Chondrocyte (in vitro differentiated cells): ENCODE measurements at regions not wholly inside any gene's neighbourhood (a gene's known extent, or its start where the extent isn't known, plus 50 kb on each side); places are given as distances from the start of the nearest gene placed in this dataset.
"Not testable (repeated sequence)": the region's sequence is repeated elsewhere in the genome, so short reads cannot be mapped to it uniquely, and the experiment has no call there.

ENCODE experiments used
- DNase-seq: peaks from one replicate; pipeline ENCODE4 v3.0.0; 2021; ENCODE audit warnings: mixed read lengths, low spot score
- H3K27ac Mint-ChIP-seq: one replicate; pipeline ENCODE4 v1.8.0; 2021; ENCODE audit warnings: mild to moderate bottlenecking, moderate library complexity, mixed read lengths; ENCODE audit not compliant: unreplicated experiment
- H3K27me3 Mint-ChIP-seq: 2 replicates; pipeline ENCODE4 v1.8.0; 2021; ENCODE audit warnings: low read depth, mixed read lengths
- H3K36me3 Mint-ChIP-seq: 2 replicates; pipeline ENCODE4 v1.8.0; 2021; ENCODE audit warnings: low read depth, mixed read lengths
- H3K4me1 Mint-ChIP-seq: 2 replicates; pipeline ENCODE4 v1.8.0; 2021; ENCODE audit warnings: low read depth, mild to moderate bottlenecking, mixed read lengths
- H3K4me3 Mint-ChIP-seq: one replicate; pipeline ENCODE4 v1.8.0; 2021; ENCODE audit warnings: mild to moderate bottlenecking, moderate library complexity, mixed read lengths; ENCODE audit not compliant: unreplicated experiment
- H3K9me3 Mint-ChIP-seq: 2 replicates; pipeline ENCODE4 v1.8.0; 2021; ENCODE audit warnings: low read depth, mixed read lengths
- TF ChIP-seq, protein P1 (sequence below): fragments of 200-600 bp; sonication (generic); IDR thresholded peaks from 2 replicates; pipeline ENCODE4 v1.5.0; 2021; ENCODE audit warnings: antibody characterized with exemption, mild to moderate bottlenecking, moderate library complexity

DNA sequence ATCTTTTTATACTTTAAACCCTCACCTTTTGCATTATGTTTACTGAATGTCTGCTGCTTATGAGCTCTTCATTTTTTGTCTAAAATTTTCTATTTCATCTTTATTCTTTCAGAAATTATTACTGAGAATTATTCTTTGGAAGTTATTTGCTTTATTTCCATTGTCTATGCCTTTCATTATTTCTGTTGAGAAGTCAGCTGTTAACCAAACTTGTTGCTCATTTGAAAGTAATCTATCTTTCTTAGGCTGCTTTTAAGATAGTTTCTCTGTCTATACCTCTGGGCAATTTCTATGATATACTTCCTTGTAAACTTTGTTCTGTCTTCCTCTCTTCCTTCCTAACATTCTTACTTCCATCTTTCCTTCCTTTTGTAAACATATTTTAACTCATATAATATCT, 1165.9 kb upstream of the CELF2 start:
- no peaks in the 10 kb centered on the region for H3K27me3 Mint-ChIP-seq
- no peak for DNase-seq

DNA sequence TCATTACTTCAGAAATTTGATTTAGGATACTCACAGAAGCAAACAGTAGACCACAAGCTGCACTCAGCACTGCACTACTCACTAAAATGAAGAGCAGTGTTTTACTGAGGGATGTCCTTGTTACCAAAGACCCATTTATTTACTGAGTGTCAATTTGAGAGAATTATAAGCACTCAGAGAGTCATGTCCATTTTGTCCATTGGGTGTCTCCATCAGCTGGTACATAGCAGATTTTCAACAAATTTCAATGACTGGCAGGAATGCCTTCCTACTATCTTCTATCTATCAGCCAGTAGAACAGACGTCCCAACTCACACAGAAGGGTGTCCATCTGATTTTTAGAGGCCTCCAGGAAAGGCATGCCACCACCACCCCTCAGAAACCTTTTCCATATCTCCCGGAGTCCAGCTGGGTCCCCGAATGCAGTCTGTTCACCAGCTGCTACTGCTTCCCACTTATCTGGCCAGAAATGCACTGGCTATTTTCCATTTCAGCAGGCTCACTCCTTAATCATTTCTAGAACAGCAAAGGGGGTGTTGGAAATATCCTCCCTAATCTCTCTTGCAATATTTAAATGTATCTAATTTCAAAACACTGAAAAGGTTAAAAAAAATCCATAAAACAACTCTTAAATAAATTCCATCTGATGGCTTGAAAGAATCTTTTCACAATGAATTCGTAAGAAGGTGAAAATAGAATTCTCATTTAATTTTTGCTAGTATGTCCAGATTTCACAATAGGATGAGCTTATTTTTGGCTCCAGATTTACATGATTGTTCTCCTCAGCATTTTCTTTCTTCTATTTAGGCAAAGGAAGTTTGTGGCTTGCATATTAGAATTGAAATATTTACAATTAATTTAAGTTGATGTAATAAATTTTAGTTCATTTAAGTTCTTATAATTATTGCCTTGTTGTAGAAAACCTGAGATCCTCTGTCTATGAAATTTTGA, 1164.0 kb upstream of the CELF2 start:
- TF ChIP-seq, protein P1, sequence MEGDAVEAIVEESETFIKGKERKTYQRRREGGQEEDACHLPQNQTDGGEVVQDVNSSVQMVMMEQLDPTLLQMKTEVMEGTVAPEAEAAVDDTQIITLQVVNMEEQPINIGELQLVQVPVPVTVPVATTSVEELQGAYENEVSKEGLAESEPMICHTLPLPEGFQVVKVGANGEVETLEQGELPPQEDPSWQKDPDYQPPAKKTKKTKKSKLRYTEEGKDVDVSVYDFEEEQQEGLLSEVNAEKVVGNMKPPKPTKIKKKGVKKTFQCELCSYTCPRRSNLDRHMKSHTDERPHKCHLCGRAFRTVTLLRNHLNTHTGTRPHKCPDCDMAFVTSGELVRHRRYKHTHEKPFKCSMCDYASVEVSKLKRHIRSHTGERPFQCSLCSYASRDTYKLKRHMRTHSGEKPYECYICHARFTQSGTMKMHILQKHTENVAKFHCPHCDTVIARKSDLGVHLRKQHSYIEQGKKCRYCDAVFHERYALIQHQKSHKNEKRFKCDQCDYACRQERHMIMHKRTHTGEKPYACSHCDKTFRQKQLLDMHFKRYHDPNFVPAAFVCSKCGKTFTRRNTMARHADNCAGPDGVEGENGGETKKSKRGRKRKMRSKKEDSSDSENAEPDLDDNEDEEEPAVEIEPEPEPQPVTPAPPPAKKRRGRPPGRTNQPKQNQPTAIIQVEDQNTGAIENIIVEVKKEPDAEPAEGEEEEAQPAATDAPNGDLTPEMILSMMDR: peak; percentile 48
- peaks cover 5% of the 10 kb centered on the region for H3K36me3 Mint-ChIP-seq
- peaks cover 2% of the 10 kb centered on the region for H3K4me1 Mint-ChIP-seq
- peaks cover 32% of the 10 kb centered on the region for H3K9me3 Mint-ChIP-seq
- no peaks in the 10 kb centered on the region for H3K27me3 Mint-ChIP-seq
- no peak overlapping the region for H3K27ac Mint-ChIP-seq
- no peak for DNase-seq
- no peak overlapping the region for H3K4me3 Mint-ChIP-seq

More for the DNA sequence above, 1165.9 kb upstream of the CELF2 start:
- Mint-ChIP-seq H3K27ac (no peak overlapping the region), H3K4me1 (no peaks in the 10 kb centered on the region), H3K36me3 (peaks cover 5% of the 10 kb centered on the region), H3K9me3 (peaks cover 32% of the 10 kb centered on the region), H3K4me3 (no peak overlapping the region)
- TF ChIP-seq, protein P1: no peak

DNA sequence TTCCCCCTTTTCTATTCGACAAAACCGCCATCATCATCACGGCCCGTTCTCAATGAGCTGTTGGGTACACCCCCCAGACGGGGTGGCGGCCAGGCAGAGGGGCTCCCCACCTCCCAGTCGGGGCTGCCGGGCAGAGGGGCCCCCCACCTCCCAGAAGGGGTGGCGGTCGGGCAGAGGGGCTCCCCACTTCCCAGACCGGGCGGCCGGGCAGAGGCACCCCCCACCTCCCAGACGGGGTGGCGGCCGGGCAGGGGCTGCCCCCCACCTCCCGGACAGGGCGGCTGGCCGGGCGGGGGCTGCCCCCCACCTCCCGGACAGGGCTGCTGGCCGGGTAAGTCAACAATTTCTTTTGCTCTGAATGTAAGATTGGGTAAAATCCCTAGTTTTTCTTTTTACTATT, 1162.2 kb upstream of the CELF2 start:
- not testable (repeated sequence) for H3K36me3 Mint-ChIP-seq, H3K4me3 Mint-ChIP-seq, H3K4me1 Mint-ChIP-seq, H3K27ac Mint-ChIP-seq, H3K27me3 Mint-ChIP-seq, DNase-seq
- H3K9me3 Mint-ChIP-seq: peaks cover 29% of the 10 kb centered on the region

DNA sequence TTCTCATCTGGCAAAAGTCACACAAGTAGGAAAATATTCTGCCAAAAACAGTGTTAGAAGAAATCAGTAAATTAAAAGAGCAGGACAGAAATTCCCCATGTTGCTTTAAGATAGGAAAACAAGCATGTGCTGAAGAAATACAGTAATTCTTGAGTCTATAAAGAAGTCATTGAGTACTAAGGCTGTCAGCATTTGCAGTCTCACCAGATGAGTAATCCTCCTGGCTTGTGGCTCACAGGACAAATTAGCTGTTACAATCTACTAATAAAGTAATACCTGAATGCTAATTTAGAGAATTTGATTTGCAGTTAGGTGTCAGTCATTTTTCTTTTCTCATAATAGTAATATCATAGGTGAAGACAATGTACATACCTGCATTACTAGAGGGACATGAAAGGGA, 1158.9 kb upstream of the CELF2 start:
- H3K4me3 Mint-ChIP-seq: no peak overlapping the region
- TF ChIP-seq, protein P1: no peak
- H3K36me3 Mint-ChIP-seq: no peaks in the 10 kb centered on the region
- DNase-seq: no peak
- H3K27me3 Mint-ChIP-seq: no peaks in the 10 kb centered on the region
- peaks cover 14% of the 10 kb centered on the region for H3K9me3 Mint-ChIP-seq
- peaks cover 5% of the 10 kb centered on the region for H3K4me1 Mint-ChIP-seq
- no peak overlapping the region for H3K27ac Mint-ChIP-seq

DNA sequence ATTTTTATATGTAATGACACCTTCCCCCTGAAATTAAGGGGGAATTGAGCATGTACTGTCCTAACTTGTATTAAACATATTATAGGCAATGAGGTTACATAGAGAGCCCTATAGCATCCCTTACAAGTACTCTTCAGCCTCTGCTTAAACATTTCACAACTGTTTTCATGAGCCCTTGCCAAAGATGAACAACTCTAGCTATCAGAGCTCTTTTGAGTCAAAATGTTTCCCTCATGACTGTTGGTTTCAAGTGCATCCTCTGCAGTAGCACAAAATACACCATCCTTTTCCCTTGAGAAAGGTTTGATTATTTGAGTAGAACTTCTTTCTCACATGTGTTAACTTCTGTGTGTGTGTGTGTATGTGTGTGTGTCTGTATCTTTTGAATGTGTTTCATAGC, 1157.6 kb upstream of the CELF2 start:
- no peak for DNase-seq
- H3K9me3 Mint-ChIP-seq: peaks cover 13% of the 10 kb centered on the region
- no peak overlapping the region for H3K27ac Mint-ChIP-seq
- no peak overlapping the region for H3K4me3 Mint-ChIP-seq
- H3K4me1 Mint-ChIP-seq: peaks cover 5% of the 10 kb centered on the region
- no peaks in the 10 kb centered on the region for H3K36me3 Mint-ChIP-seq
- H3K27me3 Mint-ChIP-seq: no peaks in the 10 kb centered on the region
- TF ChIP-seq, protein P1: no peak
